ENCODE measurements at regions not wholly inside any gene's neighbourhood (a gene's known extent, or its start where the extent isn't known, plus 50 kb on each side); places are given as distances from the start of the nearest gene placed in this dataset.

DNA sequence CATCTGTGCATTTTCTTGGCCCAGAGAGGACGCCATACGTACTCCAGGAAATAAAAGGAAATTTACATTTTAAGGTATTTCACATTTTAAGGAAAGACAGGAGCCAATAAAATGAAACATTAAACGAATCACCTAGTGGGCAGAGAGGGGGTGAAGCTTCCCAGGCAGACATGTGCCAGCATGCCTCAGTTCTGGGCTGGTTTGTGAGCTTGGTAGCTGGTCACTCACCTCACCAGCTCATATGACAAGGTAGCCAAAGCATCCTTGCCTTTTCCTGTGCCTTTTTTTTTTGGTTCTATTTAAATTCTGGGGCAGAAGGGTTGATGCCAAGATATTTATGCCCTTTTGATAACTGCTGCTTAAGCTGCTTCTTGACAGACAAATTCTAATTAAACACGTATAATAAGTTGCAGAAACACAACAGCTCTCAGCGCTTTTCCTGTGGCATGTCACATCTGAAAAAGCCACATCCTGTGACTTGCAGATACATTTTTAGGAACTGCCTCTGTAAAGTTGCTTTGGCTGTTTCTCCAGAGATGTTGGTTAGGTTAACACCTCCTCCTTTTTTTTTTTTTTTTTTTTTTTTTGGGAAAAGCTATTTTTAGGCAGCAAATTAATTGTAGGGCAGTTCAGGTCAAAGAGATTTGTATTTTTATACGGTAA is 218.6 kb downstream of the PDCD6IP start:
- DNase-seq (ENCODE audit: low read depth) = no peak
- H3K4me3 ChIP-seq (ENCODE audit: low read depth, low read length) = no peak overlapping the region
- TF ChIP-seq, protein P1, sequence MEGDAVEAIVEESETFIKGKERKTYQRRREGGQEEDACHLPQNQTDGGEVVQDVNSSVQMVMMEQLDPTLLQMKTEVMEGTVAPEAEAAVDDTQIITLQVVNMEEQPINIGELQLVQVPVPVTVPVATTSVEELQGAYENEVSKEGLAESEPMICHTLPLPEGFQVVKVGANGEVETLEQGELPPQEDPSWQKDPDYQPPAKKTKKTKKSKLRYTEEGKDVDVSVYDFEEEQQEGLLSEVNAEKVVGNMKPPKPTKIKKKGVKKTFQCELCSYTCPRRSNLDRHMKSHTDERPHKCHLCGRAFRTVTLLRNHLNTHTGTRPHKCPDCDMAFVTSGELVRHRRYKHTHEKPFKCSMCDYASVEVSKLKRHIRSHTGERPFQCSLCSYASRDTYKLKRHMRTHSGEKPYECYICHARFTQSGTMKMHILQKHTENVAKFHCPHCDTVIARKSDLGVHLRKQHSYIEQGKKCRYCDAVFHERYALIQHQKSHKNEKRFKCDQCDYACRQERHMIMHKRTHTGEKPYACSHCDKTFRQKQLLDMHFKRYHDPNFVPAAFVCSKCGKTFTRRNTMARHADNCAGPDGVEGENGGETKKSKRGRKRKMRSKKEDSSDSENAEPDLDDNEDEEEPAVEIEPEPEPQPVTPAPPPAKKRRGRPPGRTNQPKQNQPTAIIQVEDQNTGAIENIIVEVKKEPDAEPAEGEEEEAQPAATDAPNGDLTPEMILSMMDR (conservative IDR thresholded peaks at IDR 0.05; ENCODE audit: low read depth, low read length) = no peak

DNA sequence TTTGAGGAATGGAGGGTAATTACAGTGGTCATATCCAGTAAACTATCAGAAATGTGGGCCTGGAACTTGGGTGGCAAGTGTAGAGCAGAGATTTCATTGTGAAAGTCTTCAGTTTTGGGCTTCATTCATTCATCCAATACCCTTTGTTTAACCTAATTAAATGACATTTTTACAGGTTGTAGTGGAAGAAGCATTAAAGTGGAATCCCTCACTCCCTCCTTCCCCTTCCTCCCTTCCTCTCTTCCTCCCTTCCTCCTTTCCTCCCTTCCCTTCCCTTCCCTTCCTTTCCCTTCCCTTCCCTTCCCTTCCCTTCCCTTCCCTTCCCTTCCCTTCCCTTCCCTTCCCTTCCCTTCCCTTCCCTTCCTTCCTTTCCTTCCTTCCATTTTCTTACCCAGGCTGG is 219.3 kb downstream of the PDCD6IP start:
- TF ChIP-seq, protein P1 (conservative IDR thresholded peaks at IDR 0.05; ENCODE audit: low read depth, low read length) = no peak
- no peak for DNase-seq (ENCODE audit: low read depth)
- H3K4me3 ChIP-seq (ENCODE audit: low read depth, low read length) = no peak overlapping the region

DNA sequence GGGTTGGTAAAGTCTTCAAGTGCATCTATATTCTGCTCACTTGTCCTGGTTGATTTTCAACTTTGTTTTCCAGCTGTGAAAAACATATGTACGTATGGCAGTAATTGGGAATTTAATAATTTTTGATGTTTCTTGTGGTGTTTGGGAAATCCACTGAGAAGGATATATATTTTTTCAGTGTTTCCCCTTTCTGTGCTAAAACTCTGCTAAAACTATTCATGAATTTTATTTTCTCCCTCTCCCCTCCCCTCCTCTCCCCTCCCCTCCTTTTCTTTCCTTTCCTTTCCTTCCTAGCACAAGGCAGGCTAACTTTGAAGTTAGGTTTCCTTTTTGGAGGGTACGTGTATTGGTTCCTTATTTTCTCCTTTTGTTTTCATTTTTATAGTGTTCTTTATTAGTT is 220.7 kb downstream of the PDCD6IP start:
- H3K4me3 ChIP-seq (ENCODE audit: low read depth, low read length) = no peak overlapping the region
- DNase-seq (ENCODE audit: low read depth) = no peak
- TF ChIP-seq, protein P1 (conservative IDR thresholded peaks at IDR 0.05; ENCODE audit: low read depth, low read length) = no peak

DNA sequence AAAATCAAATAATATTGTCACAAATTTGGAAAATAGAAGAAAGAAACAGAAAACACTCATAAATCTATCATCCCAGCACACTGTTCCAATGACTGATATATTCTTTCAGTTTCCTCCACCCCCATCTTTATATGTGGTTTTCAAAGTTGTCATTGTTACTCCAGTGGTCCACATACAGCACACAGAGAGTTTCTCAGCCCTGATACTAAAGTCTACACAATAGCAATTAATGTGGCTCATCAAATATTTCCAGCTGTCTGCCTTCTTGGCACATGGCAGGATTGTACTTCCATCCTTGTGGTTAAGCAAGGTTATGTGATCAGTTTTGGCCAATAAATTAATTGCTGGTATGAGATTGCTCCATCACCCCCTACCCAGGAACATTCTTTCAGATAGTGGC is 221.7 kb downstream of the PDCD6IP start:
- DNase-seq (ENCODE audit: low read depth) = no peak
- H3K4me3 ChIP-seq (ENCODE audit: low read depth, low read length) = no peak overlapping the region
- TF ChIP-seq, protein P1 (conservative IDR thresholded peaks at IDR 0.05; ENCODE audit: low read depth, low read length) = no peak

DNA sequence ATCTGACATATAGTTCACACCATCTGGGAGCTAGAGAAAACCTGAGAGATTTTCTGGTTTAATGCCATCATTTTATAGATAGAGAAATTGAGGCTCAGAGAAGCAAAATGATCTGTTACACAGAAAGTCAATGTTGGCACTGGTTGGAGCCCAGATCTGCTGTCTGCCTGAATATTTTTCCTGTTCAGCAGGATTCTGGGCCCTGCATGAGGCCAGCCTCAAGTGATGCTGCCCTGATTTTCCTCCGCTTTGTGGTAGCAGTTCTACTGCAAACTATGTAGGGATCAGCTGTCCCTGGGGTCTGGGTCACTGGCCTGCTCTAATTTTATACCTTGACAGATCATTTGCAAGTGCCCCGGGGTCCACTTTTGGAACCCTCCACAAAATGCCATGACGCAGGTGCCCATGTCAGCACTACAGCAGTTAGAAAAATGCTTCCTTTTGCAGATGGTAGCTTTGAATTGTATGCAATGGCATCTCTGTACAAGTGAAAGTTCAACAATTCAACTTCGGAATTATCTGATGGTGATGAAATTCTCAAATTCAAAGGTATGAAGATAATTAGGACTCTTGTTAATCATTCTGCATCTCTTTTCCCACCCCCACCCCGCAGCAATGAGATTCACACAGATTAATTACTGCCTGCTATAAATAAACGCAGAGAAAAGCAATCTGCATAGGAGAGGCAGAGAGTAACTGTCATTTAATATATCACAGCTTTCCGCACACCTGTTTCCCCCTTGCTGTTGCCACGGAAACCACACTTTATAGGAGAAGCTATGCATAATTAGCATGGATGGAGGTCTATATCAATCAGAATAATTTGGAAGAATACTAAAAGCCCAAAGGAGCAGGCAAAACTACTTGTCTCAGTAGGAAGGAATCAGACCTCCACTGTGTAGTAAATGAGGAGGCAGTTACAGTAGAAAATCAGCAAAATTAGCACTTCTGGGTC is 222.6 kb downstream of the PDCD6IP start:
- no peak for DNase-seq (ENCODE audit: low read depth)
- H3K4me3 ChIP-seq (ENCODE audit: low read depth, low read length) = no peak overlapping the region
- TF ChIP-seq, protein P1 (conservative IDR thresholded peaks at IDR 0.05; ENCODE audit: low read depth, low read length) = no peak

DNA sequence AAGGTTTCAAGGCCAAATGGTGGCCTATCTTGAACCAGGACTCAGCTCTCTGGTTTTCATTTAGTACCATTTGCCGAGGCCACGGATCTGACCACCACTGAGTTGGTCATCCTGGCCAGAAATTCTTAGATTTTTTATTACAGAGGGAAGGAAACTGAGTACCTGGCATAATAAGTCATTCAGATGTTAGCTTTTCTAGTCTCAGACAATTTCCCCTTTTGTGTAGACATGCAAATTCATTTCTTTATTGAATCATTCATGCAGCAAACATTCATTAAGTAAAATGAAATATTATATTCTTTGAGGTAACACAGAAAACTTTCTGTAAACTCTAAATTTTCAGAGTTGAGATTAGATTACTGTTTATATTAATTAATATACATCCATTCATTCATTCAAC is 223.7 kb downstream of the PDCD6IP start:
- DNase-seq (ENCODE audit: low read depth) = no peak
- no peak overlapping the region for H3K4me3 ChIP-seq (ENCODE audit: low read depth, low read length)
- TF ChIP-seq, protein P1 (conservative IDR thresholded peaks at IDR 0.05; ENCODE audit: low read depth, low read length) = no peak

All from choroid plexus epithelial cell (primary cell).